Uterus (tissue), 3 donors: ENCODE measurements at regions not wholly inside any gene's neighbourhood (a gene's known extent, or its start where the extent isn't known, plus 50 kb on each side); places are given as distances from the start of the nearest gene placed in this dataset.

ENCODE experiments used
- DNase-seq, 2 donors: peaks; one replicate each; pipeline ENCODE4 v3.0.0-alpha.2; 2019 to 2020
- H3K27ac ChIP-seq, 2 donors: fragments of 200-600 bp; sonication (generic); 1 replicate in 1 of 2; 2 replicates in 1 of 2; pipeline ENCODE4 v1.5.1; 2016 to 2018
- H3K27me3 ChIP-seq, 2 donors: fragments of 200-600 bp; sonication (generic); one replicate each; pipeline ENCODE4 v1.5.1; 2018 to 2019; ENCODE audit warnings: control low read depth in 1 of 2
- H3K36me3 ChIP-seq, 2 donors: fragments of 200-600 bp; sonication (generic); one replicate each; pipeline ENCODE4 v1.5.1; 2019; ENCODE audit warnings: control low read depth in 1 of 2
- H3K4me1 ChIP-seq, 2 donors: fragments of 200-600 bp; sonication (generic); one replicate each; pipeline ENCODE4 v1.5.1; 2018 to 2019; ENCODE audit warnings: control low read depth in 1 of 2
- H3K4me3 ChIP-seq, 2 donors: fragments of 200-600 bp; sonication (generic); 1 replicate in 1 of 2; 2 replicates in 1 of 2; pipeline ENCODE4 v1.5.1; 2018 to 2019; ENCODE audit warnings: mild to moderate bottlenecking in 1 of 2
- H3K9me3 ChIP-seq, 2 donors: fragments of 200-600 bp; sonication (generic); one replicate each; pipeline ENCODE4 v1.5.1; 2019; ENCODE audit warnings: control low read depth in 1 of 2
- CTCF ChIP-seq, 4 experiments: fragments of 200-600 bp in 2 of 4; fragments of 450-650 bp in 2 of 4; sonication (generic) in 2 of 4; IDR thresholded peaks; one replicate each; pipeline ENCODE4 v1.5.1; 2016 to 2019; ENCODE audit warnings: antibody characterized with exemption in 4 of 4, mild to moderate bottlenecking in 2 of 4, moderate library complexity in 1 of 4
- POLR2A ChIP-seq, 2 donors: fragments of 450-650 bp; IDR thresholded peaks; one replicate each; pipeline ENCODE4 v1.6.1; 2016; ENCODE audit warnings: antibody characterized with exemption in 2 of 2, mild to moderate bottlenecking in 1 of 2, moderate library complexity in 1 of 2
- intact Hi-C: fragments of 100-400 bp; cut with DNase I; formaldehyde crosslinking; loops from one replicate; pipeline ENCODE4 v1.15.1; 2023; ENCODE audit warnings: low total_unique reads
- donor health status: DM: yes; HTN: yes; CAD: no.

- no peaks in the 10 kb centered on the region for H3K27me3 ChIP-seq
- no peak for TF ChIP-seq CTCF (IDR thresholded peaks at IDR 0.05)
- intact Hi-C loops, result no loop called here
- no peaks in the 10 kb centered on the region for H3K36me3 ChIP-seq
- H3K27ac ChIP-seq, result no peak overlapping the region
- no peak overlapping the region for H3K4me3 ChIP-seq
- H3K4me1 ChIP-seq, result no peaks in the 10 kb centered on the region
- H3K9me3 ChIP-seq, result no peaks in the 10 kb centered on the region
- DNase-seq, result no peak
Measured at GRCh38 chr5:27821681-27822080, 783.3 kb upstream of the CDH9 start.

- H3K4me1 ChIP-seq, result no peaks in the 10 kb centered on the region
- H3K4me3 ChIP-seq, result no peak overlapping the region
- DNase-seq, result no peak
- intact Hi-C loops, result no loop called here
- no peak overlapping the region for H3K27ac ChIP-seq
- no peaks in the 10 kb centered on the region for H3K36me3 ChIP-seq
- TF ChIP-seq CTCF (IDR thresholded peaks at IDR 0.05) (no peak), POLR2A (IDR thresholded peaks at IDR 0.05) (no peak)
- H3K9me3 ChIP-seq, result no peaks in the 10 kb centered on the region
- H3K27me3 ChIP-seq, result no peaks in the 10 kb centered on the region
Measured at GRCh38 chr5:27818888-27819287, 780.5 kb upstream of the CDH9 start.

- TF ChIP-seq POLR2A (IDR thresholded peaks at IDR 0.05), result no peak
- no peak for TF ChIP-seq CTCF (IDR thresholded peaks at IDR 0.05)
- H3K4me1 ChIP-seq, result no peaks in the 10 kb centered on the region
- intact Hi-C loops, result no loop called here
- no peak for DNase-seq
- no peak overlapping the region for H3K4me3 ChIP-seq
- H3K9me3 ChIP-seq, result no peaks in the 10 kb centered on the region
- H3K27ac ChIP-seq, result no peak overlapping the region
- no peaks in the 10 kb centered on the region for H3K27me3 ChIP-seq
- H3K36me3 ChIP-seq, result no peaks in the 10 kb centered on the region
Measured at GRCh38 chr5:27814983-27815382, 776.6 kb upstream of the CDH9 start.

GRCh38 chr5:27814286-27814685 is 775.9 kb upstream of the CDH9 start:
- Histone ChIP-seq H3K4me3 (no peak overlapping the region), H3K36me3 (no peaks in the 10 kb centered on the region), H3K4me1 (no peaks in the 10 kb centered on the region), H3K27ac (no peak overlapping the region), H3K9me3 (no peaks in the 10 kb centered on the region), H3K27me3 (no peaks in the 10 kb centered on the region)
- no peak for DNase-seq
- no peak for TF ChIP-seq POLR2A (IDR thresholded peaks at IDR 0.05)
- TF ChIP-seq CTCF (IDR thresholded peaks at IDR 0.05), result no peak
- intact Hi-C loops, result no loop called here

GRCh38 chr5:27810458-27810857 is 772.1 kb upstream of the CDH9 start:
- Histone ChIP-seq H3K4me3 (no peak overlapping the region), H3K9me3 (no peaks in the 10 kb centered on the region), H3K4me1 (no peaks in the 10 kb centered on the region), H3K27ac (no peak overlapping the region), H3K36me3 (no peaks in the 10 kb centered on the region), H3K27me3 (no peaks in the 10 kb centered on the region)
- no peak for TF ChIP-seq CTCF (IDR thresholded peaks at IDR 0.05)
- no peak for TF ChIP-seq POLR2A (IDR thresholded peaks at IDR 0.05)
- no peak for DNase-seq
- intact Hi-C loops, result no loop called here
